Activated T-helper 2 cell treated with anti-CD3 and anti-CD28 coated beads, Interferon-gamma antibody, Interleukin-2, Interleukin-4, amounts not matched to agents 10 μg/mL and 5 μg/mL and 100 μg/mL, durations not matched to agents 14 hours and 24 hours and 36 hours (primary cell): ENCODE measurements at regions not wholly inside any gene's neighbourhood (a gene's known extent, or its start where the extent isn't known, plus 50 kb on each side); places are given as distances from the start of the nearest gene placed in this dataset.

ENCODE experiments used
- DNase-seq: peaks from one replicate; pipeline ENCODE4 v3.0.0; 2021; ENCODE audit warnings: low spot score
- H3K27ac Mint-ChIP-seq: one replicate; pipeline ENCODE4 v1.8.0; 2021; ENCODE audit warnings: mixed read lengths
- H3K27me3 Mint-ChIP-seq: one replicate; pipeline ENCODE4 v1.8.0; 2021; ENCODE audit warnings: low read depth, mixed read lengths
- H3K36me3 Mint-ChIP-seq: one replicate; pipeline ENCODE4 v1.8.0; 2021; ENCODE audit warnings: low read depth, mixed read lengths
- H3K4me1 Mint-ChIP-seq: one replicate; pipeline ENCODE4 v1.8.0; 2021; ENCODE audit warnings: low read depth, mixed read lengths
- H3K4me3 Mint-ChIP-seq: one replicate; pipeline ENCODE4 v1.8.0; 2021; ENCODE audit warnings: low read depth, mild to moderate bottlenecking, moderate library complexity, mixed read lengths
- H3K9me3 Mint-ChIP-seq: one replicate; pipeline ENCODE4 v1.8.0; 2021; ENCODE audit warnings: mixed read lengths
- intact Hi-C: fragments of 100-400 bp; cut with micrococcal nuclease; formaldehyde crosslinking; loops from one replicate; pipeline ENCODE4 v1.15.1; 2023

- Mint-ChIP-seq H3K27me3 (peaks cover 5% of the 10 kb centered on the region), H3K4me3 (no peak overlapping the region), H3K27ac (no peak overlapping the region), H3K9me3 (no peaks in the 10 kb centered on the region), H3K36me3 (no peaks in the 10 kb centered on the region), H3K4me1 (no peaks in the 10 kb centered on the region)
- DNase-seq: no peak
- intact Hi-C loops: no loop called here
Measured at GRCh38 chr6:99838607-99839006, 155.4 kb downstream of the MCHR2 start.

- no peaks in the 10 kb centered on the region for H3K4me1 Mint-ChIP-seq
- H3K27ac Mint-ChIP-seq: no peak overlapping the region
- H3K4me3 Mint-ChIP-seq: no peak overlapping the region
- no peaks in the 10 kb centered on the region for H3K9me3 Mint-ChIP-seq
- no peaks in the 10 kb centered on the region for H3K36me3 Mint-ChIP-seq
- no peak for DNase-seq
- intact Hi-C loops: no loop called here
- H3K27me3 Mint-ChIP-seq: peaks cover 5% of the 10 kb centered on the region
Measured at GRCh38 chr6:99841297-99841696, 152.7 kb downstream of the MCHR2 start.

GRCh38 chr6:99846006-99846405, 148.0 kb downstream of the MCHR2 start:
- DNase-seq: no peak
- intact Hi-C loops: no loop called here
- no peaks in the 10 kb centered on the region for H3K4me1 Mint-ChIP-seq
- H3K27me3 Mint-ChIP-seq: peaks cover 2% of the 10 kb centered on the region
- no peak overlapping the region for H3K27ac Mint-ChIP-seq
- no peaks in the 10 kb centered on the region for H3K9me3 Mint-ChIP-seq
- no peaks in the 10 kb centered on the region for H3K36me3 Mint-ChIP-seq
- H3K4me3 Mint-ChIP-seq: no peak overlapping the region

GRCh38 chr6:99850841-99851240, 143.2 kb downstream of the MCHR2 start:
- H3K9me3 Mint-ChIP-seq: no peaks in the 10 kb centered on the region
- H3K27me3 Mint-ChIP-seq: no peaks in the 10 kb centered on the region
- no peak for DNase-seq
- H3K4me3 Mint-ChIP-seq: no peak overlapping the region
- H3K36me3 Mint-ChIP-seq: no peaks in the 10 kb centered on the region
- intact Hi-C loops: no loop called here
- H3K27ac Mint-ChIP-seq: no peak overlapping the region
- H3K4me1 Mint-ChIP-seq: no peaks in the 10 kb centered on the region

GRCh38 chr6:99852031-99852430, 142.0 kb downstream of the MCHR2 start:
- no peaks in the 10 kb centered on the region for H3K27me3 Mint-ChIP-seq
- no peak overlapping the region for H3K4me3 Mint-ChIP-seq
- DNase-seq: no peak
- no peak overlapping the region for H3K27ac Mint-ChIP-seq
- no peaks in the 10 kb centered on the region for H3K9me3 Mint-ChIP-seq
- no peaks in the 10 kb centered on the region for H3K4me1 Mint-ChIP-seq
- intact Hi-C loops: no loop called here
- H3K36me3 Mint-ChIP-seq: no peaks in the 10 kb centered on the region

GRCh38 chr6:99867026-99867425, 127.0 kb downstream of the MCHR2 start:
- Mint-ChIP-seq H3K27ac (no peak overlapping the region), H3K4me3 (no peak overlapping the region), H3K4me1 (peaks cover 3% of the 10 kb centered on the region), H3K9me3 (no peaks in the 10 kb centered on the region), H3K27me3 (peaks cover 25% of the 10 kb centered on the region), H3K36me3 (no peaks in the 10 kb centered on the region)
- no peak for DNase-seq
- intact Hi-C loops: loop anchor here (5.0 to 10.0 kb wide), 2 partner anchors 135 to 608 kb away; no protein-coding TSS in a partner anchor

GRCh38 chr6:99868074-99868702, 125.8 kb downstream of the MCHR2 start:
- Mint-ChIP-seq H3K9me3 (no peaks in the 10 kb centered on the region), H3K27ac (no peak overlapping the region), H3K36me3 (no peaks in the 10 kb centered on the region), H3K4me3 (no peak overlapping the region), H3K4me1 (peaks cover 3% of the 10 kb centered on the region), H3K27me3 (peaks cover 27% of the 10 kb centered on the region)
- DNase-seq: peak; percentile 48
- intact Hi-C loops: loop anchor here (1.0 to 10.0 kb wide), 3 partner anchors 134 to 607 kb away; no protein-coding TSS in a partner anchor
